Heart right ventricle (tissue), 16 donors: ENCODE measurements at regions not wholly inside any gene's neighbourhood (a gene's known extent, or its start where the extent isn't known, plus 50 kb on each side); places are given as distances from the start of the nearest gene placed in this dataset.

Experiments
- ATAC-seq, 8 donors: fragments of 200-7000 bp; cut with Tn5 transposase; one replicate each; pipeline ENCODE4 v1.9.1; 2020; ENCODE audit warnings: mild to moderate bottlenecking in 8 of 8, moderate library complexity in 8 of 8, moderate number of reproducible peaks in 1 of 8
- DNase-seq, 2 donors: peaks; one replicate each; pipeline ENCODE4 v3.0.0-alpha.2; 2020
- H3K27ac ChIP-seq, 10 donors: fragments of 200-600 bp; sonication (generic) in 2 of 10; one replicate each; pipeline versions ENCODE4 v1.5.0 to v1.8.0; 2020 to 2022; ENCODE audit warnings: mild to moderate bottlenecking in 3 of 10
- H3K27me3 ChIP-seq, 7 donors: fragments of 200-600 bp; one replicate each; pipeline ENCODE4 v1.8.0; 2021 to 2022; ENCODE audit warnings: mild to moderate bottlenecking in 2 of 7
- H3K36me3 ChIP-seq, 9 donors: fragments of 200-600 bp; sonication (generic) in 1 of 9; one replicate each; pipeline versions ENCODE4 v1.5.0 to v1.8.0; 2020 to 2022; ENCODE audit warnings: mild to moderate bottlenecking in 2 of 9
- H3K4me1 ChIP-seq, 9 donors: fragments of 200-600 bp; sonication (generic) in 1 of 9; one replicate each; pipeline versions ENCODE4 v1.5.0 to v1.8.0; 2020 to 2022; ENCODE audit warnings: mild to moderate bottlenecking in 4 of 9
- H3K4me3 ChIP-seq, 10 donors: fragments of 200-600 bp; sonication (generic) in 2 of 10; one replicate each; pipeline versions ENCODE4 v1.5.0 to v1.8.0; 2020 to 2022; ENCODE audit warnings: mild to moderate bottlenecking in 7 of 10, moderate library complexity in 2 of 10
- H3K9me3 ChIP-seq, 11 donors: fragments of 200-600 bp in 10 of 11; sonication (generic) in 2 of 11; one replicate each; pipeline versions ENCODE4 v1.5.0 to v1.8.0; 2013 to 2022; ENCODE audit warnings: mild to moderate bottlenecking in 2 of 11, control low read depth in 1 of 11, moderate library complexity in 1 of 11
- CTCF ChIP-seq, 9 donors: fragments of 200-600 bp; sonication (generic) in 2 of 9; IDR thresholded peaks; one replicate each; pipeline versions ENCODE4 v1.5.0 to v1.8.0; 2021 to 2022; ENCODE audit warnings: antibody characterized with exemption in 9 of 9, mild to moderate bottlenecking in 5 of 9, moderate library complexity in 1 of 9
- WGBS, 2 donors: extraction: QIAGEN DNeasy Blood & Tissue Kit; methylation state at CpG; one replicate each; pipeline ENCODE4 v1.1.7; 2013; ENCODE audit warnings: inconsistent platforms in 1 of 2; 5-methylcytosine and 5-hydroxymethylcytosine counted together
- intact Hi-C, 10 donors: fragments of 100-400 bp; cut with DNase I; formaldehyde crosslinking; loops; one replicate each; pipeline versions ENCODE4 v1.11.1 to v1.14.2; 2022
- donor health status: Arrhythmogenic right ventricular cardiomyopathy.
- donor health status: ischemic (EF 13 %, LVEDD 7.1; RV severe dilation, severe dysfunction).
- donor health status: healthy with polysubstance abuse.
- donor health status: DM: no; HTN: yes; CAD: no.
- donor health status: DM: no; HTN: no; CAD: no.
- donor health status: ischemic (EF 25% LVEDD 6.9; RV normal size, moderate dysfunction).
- donor health status: ischemic (EF 25% LVEDD 5.7; RV mildly dilated, moderate dysfunction).
- donor health status: healthy.
- donor health status: DM: yes; HTN: yes; CAD: no.
- donor health status: Ischemic cardiomyopathy.
- donor health status: ischemic (EF 35%, LVEDD 5.7; RV mildly dilated, moderate dysfunction).
- donor health status: nonischemic (EF 11% LVEDD 7.7; RV severe dilation, severe dysfunction).
- donor health status: DM: yes; HTN: yes; CAD: no.
- donor health status: PGD.
- donor health status: ischemic (EF 29% LVEDD 5.4; RV normal size, mild dysfunction).
- donor health status: nonischemic (EF 23%, LVEDD 6.1; RV moderate dilation, normal function).

- DNase-seq = no peak
- intact Hi-C loops = no loop called here
- 83 to 87% methylated on average over 3 of the region's 3 CpGs for WGBS, 2 donors
- Histone ChIP-seq H3K27me3 (peaks cover 0 to 23% (median 8%) of the 10 kb centered on the region in 7 donors), H3K4me1 (no peaks in the 10 kb centered on the region), H3K9me3 (peaks cover 0 to 16% (median 7%) of the 10 kb centered on the region in 11 donors), H3K4me3 (no peak overlapping the region), H3K27ac (no peak overlapping the region), H3K36me3 (no peaks in the 10 kb centered on the region)
- TF ChIP-seq CTCF (IDR thresholded peaks at IDR 0.05) = no peak
- no peak for ATAC-seq
Measured at GRCh38 chr3:45297331-45297730, 71.2 kb upstream of the TMEM158 start.

DNA sequence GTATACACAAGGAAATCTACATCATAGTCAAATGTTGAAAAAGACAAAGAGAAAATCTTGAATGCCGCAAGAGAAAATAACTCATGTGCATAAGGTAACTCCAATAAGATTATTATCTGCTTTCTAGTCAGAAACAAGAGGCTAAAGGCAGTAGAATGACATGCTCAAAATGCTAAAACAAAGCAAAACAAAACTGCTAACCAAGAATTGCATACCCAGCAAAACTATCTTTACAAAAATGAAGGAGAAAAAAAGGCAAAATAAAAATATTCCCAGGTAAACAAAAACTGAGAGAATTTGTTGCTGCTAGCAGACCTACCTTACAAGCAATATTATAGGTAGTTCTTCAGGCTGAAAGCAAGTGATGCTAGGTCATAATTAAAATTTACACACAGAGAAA, 76.4 kb upstream of the TMEM158 start:
- Histone ChIP-seq H3K4me3 (no peak overlapping the region), H3K27me3 (peaks cover 0 to 21% (median 7%) of the 10 kb centered on the region in 7 donors), H3K9me3 (peaks cover 0 to 25% (median 14%) of the 10 kb centered on the region in 11 donors), H3K4me1 (no peaks in the 10 kb centered on the region), H3K27ac (no peak overlapping the region), H3K36me3 (no peaks in the 10 kb centered on the region)
- no peak for DNase-seq
- intact Hi-C loops = no loop called here
- no peak for ATAC-seq
- TF ChIP-seq CTCF (IDR thresholded peaks at IDR 0.05) = no peak
- WGBS, 2 donors = 97 to 98% methylated on average over 1 of the region's 1 CpG

DNA sequence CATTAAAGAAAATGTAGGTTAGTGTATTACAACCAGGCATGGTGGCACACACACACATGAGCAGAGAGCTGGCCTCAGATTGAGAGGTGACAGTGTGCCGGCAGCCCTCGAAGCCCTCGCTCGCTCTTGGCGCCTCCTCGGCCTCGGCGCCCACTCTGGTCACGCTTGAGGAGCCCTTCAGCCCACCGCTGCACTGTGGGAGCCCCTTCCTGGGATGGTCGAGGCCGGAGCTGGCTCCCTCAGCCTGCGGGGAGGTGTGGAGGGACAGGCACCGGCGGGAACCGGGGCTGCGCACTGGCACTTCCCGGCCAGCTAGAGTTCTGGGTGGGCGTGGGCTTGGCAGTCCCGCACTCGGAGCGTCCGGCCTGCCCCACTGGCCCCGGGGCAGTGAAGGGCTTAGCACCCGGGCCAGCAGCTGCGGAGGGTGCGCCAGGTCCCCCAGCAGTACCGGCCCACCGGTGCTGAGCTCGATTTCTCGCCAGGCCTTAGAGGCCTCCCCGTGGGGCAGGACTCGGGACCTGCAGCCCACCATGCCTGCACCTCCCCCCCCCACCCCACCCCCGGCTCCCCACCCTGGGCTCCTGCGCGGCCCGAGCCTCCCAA, 80.4 kb upstream of the TMEM158 start:
- intact Hi-C loops = no loop called here
- no peak overlapping the region for H3K4me3 ChIP-seq
- no peaks in the 10 kb centered on the region for H3K4me1 ChIP-seq
- WGBS, 2 donors = 94% methylated on average over 37 of the region's 37 CpGs
- H3K27ac ChIP-seq = no peak overlapping the region
- peaks cover 0 to 24% (median 8%) of the 10 kb centered on the region in 7 donors for H3K27me3 ChIP-seq
- peaks cover 0 to 17% (median 8%) of the 10 kb centered on the region in 11 donors for H3K9me3 ChIP-seq
- no peak for DNase-seq
- no peak for ATAC-seq
- H3K36me3 ChIP-seq = no peaks in the 10 kb centered on the region
- no peak for TF ChIP-seq CTCF (IDR thresholded peaks at IDR 0.05)

- no peak overlapping the region for H3K4me3 ChIP-seq
Measured at GRCh38 chr3:45309876-45310275, 78.5 kb upstream of the LARS2 start.

More at GRCh38 chr3:45309876-45310275, 78.5 kb upstream of the LARS2 start:
- peaks cover 0 to 46% (median 29%) of the 10 kb centered on the region in 7 donors for H3K27me3 ChIP-seq
- no peak for ATAC-seq
- WGBS, 2 donors = 86 to 88% methylated on average over 3 of the region's 3 CpGs
- DNase-seq = no peak
- no peak for TF ChIP-seq CTCF (IDR thresholded peaks at IDR 0.05)
- H3K9me3 ChIP-seq = no peaks in the 10 kb centered on the region
- H3K36me3 ChIP-seq = no peaks in the 10 kb centered on the region
- no peak overlapping the region for H3K27ac ChIP-seq
- H3K4me1 ChIP-seq = no peaks in the 10 kb centered on the region
- intact Hi-C loops = no loop called here
